ENCODE measurements at regions not wholly inside any gene's neighbourhood (a gene's known extent, or its start where the extent isn't known, plus 50 kb on each side); places are given as distances from the start of the nearest gene placed in this dataset.

- TF ChIP-seq CTCF (conservative IDR thresholded peaks at IDR 0.05) (no peak), EZH2 (IDR thresholded peaks at IDR 0.05; ENCODE audit: low read depth) (no peak)
Measured at GRCh38 chr18:76139844-76140243, 355.2 kb downstream of the ZNF516 start.
